ENCODE measurements at regions not wholly inside any gene's neighbourhood (a gene's known extent, or its start where the extent isn't known, plus 50 kb on each side); places are given as distances from the start of the nearest gene placed in this dataset.
"Not testable (repeated sequence)": the region's sequence is repeated elsewhere in the genome, so short reads cannot be mapped to it uniquely, and the experiment has no call there.

- Histone ChIP-seq H3K27ac (ENCODE audit: insufficient read depth, low read depth, low read length, poor library complexity, severe bottlenecking) (no peak overlapping the region), H3K27me3 (ENCODE audit: control insufficient read depth, insufficient read depth, low read length, poor library complexity, severe bottlenecking) (peaks cover 24% of the 10 kb centered on the region)
These were observed 91.0 kb upstream of the DAPK1 start for GRCh38 chr9:87406543-87407166.

GRCh38 chr9:87410047-87411005 lies 87.3 kb upstream of the DAPK1 start:
- H3K4me3 ChIP-seq (ENCODE audit: insufficient read depth, low read depth, low read length); H3K36me3 ChIP-seq (ENCODE audit: control insufficient read depth, insufficient read depth, low read length); H3K27ac ChIP-seq (ENCODE audit: insufficient read depth, low read depth, low read length, poor library complexity, severe bottlenecking); H3K9me3 ChIP-seq (ENCODE audit: control insufficient read depth, low read length): not testable (repeated sequence)
- H3K4me1 ChIP-seq (ENCODE audit: control insufficient read depth, insufficient read depth, low read length): peaks cover 14% of the 10 kb centered on the region
- 47 to 54% methylated on average over 16 of the region's 16 CpGs for WGBS, 2 experiments
- peaks cover 30% of the 10 kb centered on the region for H3K27me3 ChIP-seq (ENCODE audit: control insufficient read depth, insufficient read depth, low read length, poor library complexity, severe bottlenecking)

More at GRCh38 chr9:87406543-87407166, 91.0 kb upstream of the DAPK1 start:
- H3K4me1 ChIP-seq (ENCODE audit: control insufficient read depth, insufficient read depth, low read length): peaks cover 15% of the 10 kb centered on the region
- WGBS, 2 experiments: 69 to 72% methylated on average over 4 of the region's 4 CpGs
- H3K4me3 ChIP-seq (ENCODE audit: insufficient read depth, low read depth, low read length): no peak overlapping the region
- no peaks in the 10 kb centered on the region for H3K9me3 ChIP-seq (ENCODE audit: control insufficient read depth, low read length)
- H3K36me3 ChIP-seq (ENCODE audit: control insufficient read depth, insufficient read depth, low read length): no peaks in the 10 kb centered on the region

GRCh38 chr9:87420884-87421283 lies 76.8 kb upstream of the DAPK1 start:
- no peaks in the 10 kb centered on the region for H3K27me3 ChIP-seq (ENCODE audit: control insufficient read depth, insufficient read depth, low read length, poor library complexity, severe bottlenecking)
- no peaks in the 10 kb centered on the region for H3K9me3 ChIP-seq (ENCODE audit: control insufficient read depth, low read length)
- no peaks in the 10 kb centered on the region for H3K4me1 ChIP-seq (ENCODE audit: control insufficient read depth, insufficient read depth, low read length)
- no peak overlapping the region for H3K27ac ChIP-seq (ENCODE audit: insufficient read depth, low read depth, low read length, poor library complexity, severe bottlenecking)
- 88 to 95% methylated on average over 1 of the region's 1 CpG for WGBS, 2 experiments
- H3K4me3 ChIP-seq (ENCODE audit: insufficient read depth, low read depth, low read length): no peak overlapping the region
- H3K36me3 ChIP-seq (ENCODE audit: control insufficient read depth, insufficient read depth, low read length): no peaks in the 10 kb centered on the region

GRCh38 chr9:87421734-87422133 lies 75.9 kb upstream of the DAPK1 start:
- no peaks in the 10 kb centered on the region for H3K4me1 ChIP-seq (ENCODE audit: control insufficient read depth, insufficient read depth, low read length)
- H3K27ac ChIP-seq (ENCODE audit: insufficient read depth, low read depth, low read length, poor library complexity, severe bottlenecking): no peak overlapping the region
- H3K9me3 ChIP-seq (ENCODE audit: control insufficient read depth, low read length): peaks cover 2% of the 10 kb centered on the region
- H3K4me3 ChIP-seq (ENCODE audit: insufficient read depth, low read depth, low read length): no peak overlapping the region
- no peaks in the 10 kb centered on the region for H3K36me3 ChIP-seq (ENCODE audit: control insufficient read depth, insufficient read depth, low read length)
- H3K27me3 ChIP-seq (ENCODE audit: control insufficient read depth, insufficient read depth, low read length, poor library complexity, severe bottlenecking): no peaks in the 10 kb centered on the region
- WGBS, 2 experiments: 89 to 94% methylated on average over 3 of the region's 3 CpGs

- 71 to 90% methylated on average over 1 of the region's 1 CpG for WGBS, 2 experiments
- Histone ChIP-seq H3K27me3 (ENCODE audit: control insufficient read depth, insufficient read depth, low read length, poor library complexity, severe bottlenecking) (no peaks in the 10 kb centered on the region), H3K4me1 (ENCODE audit: control insufficient read depth, insufficient read depth, low read length) (no peaks in the 10 kb centered on the region), H3K9me3 (ENCODE audit: control insufficient read depth, low read length) (peaks cover 2% of the 10 kb centered on the region), H3K27ac (ENCODE audit: insufficient read depth, low read depth, low read length, poor library complexity, severe bottlenecking) (no peak overlapping the region), H3K36me3 (ENCODE audit: control insufficient read depth, insufficient read depth, low read length) (no peaks in the 10 kb centered on the region), H3K4me3 (ENCODE audit: insufficient read depth, low read depth, low read length) (no peak overlapping the region)
These were observed 74.7 kb upstream of the DAPK1 start for GRCh38 chr9:87422999-87423398.

- not testable (repeated sequence) for H3K36me3 ChIP-seq (ENCODE audit: control insufficient read depth, insufficient read depth, low read length); H3K4me1 ChIP-seq (ENCODE audit: control insufficient read depth, insufficient read depth, low read length); H3K27ac ChIP-seq (ENCODE audit: insufficient read depth, low read depth, low read length, poor library complexity, severe bottlenecking); H3K4me3 ChIP-seq (ENCODE audit: insufficient read depth, low read depth, low read length); H3K9me3 ChIP-seq (ENCODE audit: control insufficient read depth, low read length); H3K27me3 ChIP-seq (ENCODE audit: control insufficient read depth, insufficient read depth, low read length, poor library complexity, severe bottlenecking)
- 63 to 87% methylated on average over 4 of the region's 4 CpGs for WGBS, 2 experiments
These were observed 73.8 kb upstream of the DAPK1 start for GRCh38 chr9:87423885-87424284.

GRCh38 chr9:87425202-87425601 lies 72.5 kb upstream of the DAPK1 start:
- H3K27ac ChIP-seq (ENCODE audit: insufficient read depth, low read depth, low read length, poor library complexity, severe bottlenecking): no peak overlapping the region
- peaks cover 2% of the 10 kb centered on the region for H3K9me3 ChIP-seq (ENCODE audit: control insufficient read depth, low read length)
- no peak overlapping the region for H3K4me3 ChIP-seq (ENCODE audit: insufficient read depth, low read depth, low read length)
- H3K4me1 ChIP-seq (ENCODE audit: control insufficient read depth, insufficient read depth, low read length): no peaks in the 10 kb centered on the region
- no peaks in the 10 kb centered on the region for H3K36me3 ChIP-seq (ENCODE audit: control insufficient read depth, insufficient read depth, low read length)
- 91 to 93% methylated on average over 2 of the region's 2 CpGs for WGBS, 2 experiments
- H3K27me3 ChIP-seq (ENCODE audit: control insufficient read depth, insufficient read depth, low read length, poor library complexity, severe bottlenecking): no peaks in the 10 kb centered on the region

GRCh38 chr9:87427851-87428506 lies 69.7 kb upstream of the DAPK1 start:
- Histone ChIP-seq H3K36me3 (ENCODE audit: control insufficient read depth, insufficient read depth, low read length) (no peaks in the 10 kb centered on the region), H3K4me3 (ENCODE audit: insufficient read depth, low read depth, low read length) (no peak overlapping the region), H3K9me3 (ENCODE audit: control insufficient read depth, low read length) (peaks cover 2% of the 10 kb centered on the region), H3K27ac (ENCODE audit: insufficient read depth, low read depth, low read length, poor library complexity, severe bottlenecking) (no peak overlapping the region), H3K4me1 (ENCODE audit: control insufficient read depth, insufficient read depth, low read length) (no peaks in the 10 kb centered on the region), H3K27me3 (ENCODE audit: control insufficient read depth, insufficient read depth, low read length, poor library complexity, severe bottlenecking) (no peaks in the 10 kb centered on the region)
- 94 to 95% methylated on average over 5 of the region's 5 CpGs for WGBS, 2 experiments

- H3K36me3 ChIP-seq (ENCODE audit: control insufficient read depth, insufficient read depth, low read length): no peaks in the 10 kb centered on the region
- peaks cover 2% of the 10 kb centered on the region for H3K9me3 ChIP-seq (ENCODE audit: control insufficient read depth, low read length)
- no peaks in the 10 kb centered on the region for H3K4me1 ChIP-seq (ENCODE audit: control insufficient read depth, insufficient read depth, low read length)
- no peak overlapping the region for H3K27ac ChIP-seq (ENCODE audit: insufficient read depth, low read depth, low read length, poor library complexity, severe bottlenecking)
- H3K4me3 ChIP-seq (ENCODE audit: insufficient read depth, low read depth, low read length): no peak overlapping the region
- H3K27me3 ChIP-seq (ENCODE audit: control insufficient read depth, insufficient read depth, low read length, poor library complexity, severe bottlenecking): no peaks in the 10 kb centered on the region
- 75 to 77% methylated on average over 3 of the region's 3 CpGs for WGBS, 2 experiments
These were observed 69.0 kb upstream of the DAPK1 start for GRCh38 chr9:87428659-87429058.

GRCh38 chr9:87431837-87432236 lies 65.8 kb upstream of the DAPK1 start:
- WGBS, 2 experiments: 91 to 95% methylated on average over 3 of the region's 3 CpGs
- H3K9me3 ChIP-seq (ENCODE audit: control insufficient read depth, low read length): no peaks in the 10 kb centered on the region

More at GRCh38 chr9:87431837-87432236, 65.8 kb upstream of the DAPK1 start:
- H3K27ac ChIP-seq (ENCODE audit: insufficient read depth, low read depth, low read length, poor library complexity, severe bottlenecking): no peak overlapping the region
- H3K27me3 ChIP-seq (ENCODE audit: control insufficient read depth, insufficient read depth, low read length, poor library complexity, severe bottlenecking): no peaks in the 10 kb centered on the region
- no peaks in the 10 kb centered on the region for H3K36me3 ChIP-seq (ENCODE audit: control insufficient read depth, insufficient read depth, low read length)
- no peaks in the 10 kb centered on the region for H3K4me1 ChIP-seq (ENCODE audit: control insufficient read depth, insufficient read depth, low read length)
- H3K4me3 ChIP-seq (ENCODE audit: insufficient read depth, low read depth, low read length): no peak overlapping the region

All from ectodermal cell (in vitro differentiated cells).